GM12878 (cell line): ENCODE measurements at regions not wholly inside any gene's neighbourhood (a gene's known extent, or its start where the extent isn't known, plus 50 kb on each side); places are given as distances from the start of the nearest gene placed in this dataset.
A peak's percentile ranks its signal among the peaks of the same experiment; 100 is the strongest.

Source experiments
- ATAC-seq: fragments of 200-7000 bp; cut with Tn5 transposase; 3 replicates; pipeline ENCODE4 v1.9.1; 2020; ENCODE audit warnings: mild to moderate bottlenecking, moderate library complexity
- BruUV-seq: library from RNA; stranded (reverse); fragments of 400-500 nt; replicated peaks from 2 replicates; lab custom pipeline; 2021; lab: Mats Ljungman, UMichigan
- CTCF ChIA-PET: fragments of 300-600 bp; sonication (Branson Sonifier 250); formaldehyde crosslinking; extraction: SDS; loops from one replicate; lab custom pipeline; 2021; ENCODE audit warnings: inconsistent platforms; lab: Yijun Ruan, JAX
- POLR2A ChIA-PET: fragments of 350-600 bp; formaldehyde crosslinking; extraction: SDS; loops from one replicate; lab custom pipeline; 2021; ENCODE audit warnings: inconsistent platforms; lab: Charles Lee
- RAD21 ChIA-PET: fragments of 300-600 bp; sonication (Branson Sonifier 250); formaldehyde crosslinking; loops from one replicate; lab custom pipeline; 2023; ENCODE audit warnings: antibody characterized with exemption; ENCODE audit not compliant: unreplicated experiment; lab: Charles Lee
- SMC1A ChIA-PET: fragments of 300-600 bp; sonication (Branson Sonifier 250); formaldehyde crosslinking; loops from one replicate; lab custom pipeline; 2023; ENCODE audit not compliant: unreplicated experiment, uncharacterized antibody; lab: Charles Lee
- DNase-seq: peaks from one replicate; pipeline ENCODE4 v3.0.0-alpha.2; 2011; ENCODE audit warnings: low read depth, low spot score
- FAIRE-seq: peaks from 3 replicates; lab custom pipeline; 2011; peaks lifted over from hg19 to GRCh38; lab: Jason Lieb, UNC
- H2AFZ ChIP-seq: 2 replicates; pipeline ENCODE4 v1.6.0; 2011; ENCODE audit warnings: low read depth, low read length, control low read depth; ENCODE audit not compliant: control insufficient read depth
- H3K27ac ChIP-seq: 2 replicates; pipeline ENCODE4 v1.5.1; 2011; ENCODE audit warnings: control low read depth; ENCODE audit not compliant: control insufficient read depth, insufficient read depth
- H3K27me3 ChIP-seq, 2 experiments: replicated peaks in 1 of 2; 2 replicates each; pipeline versions ENCODE4 v1.6.0 to v1.6.1; 2011; ENCODE audit warnings: low read length in 1 of 2; ENCODE audit not compliant: control insufficient read depth in 2 of 2, insufficient read depth in 2 of 2
- H3K36me3 ChIP-seq, 2 experiments: 2 replicates each; pipeline ENCODE4 v1.5.1; 2011; ENCODE audit warnings: low read length in 1 of 2; ENCODE audit not compliant: control insufficient read depth in 2 of 2, insufficient read depth in 2 of 2
- H3K4me1 ChIP-seq: 2 replicates; pipeline ENCODE4 v1.6.1; 2011; ENCODE audit warnings: mild to moderate bottlenecking, low read length, moderate library complexity, mixed read lengths; ENCODE audit not compliant: control insufficient read depth, insufficient read depth
- H3K4me2 ChIP-seq: 2 replicates; pipeline ENCODE4 v1.6.0; 2011; ENCODE audit warnings: control low read depth; ENCODE audit not compliant: control insufficient read depth, insufficient read depth
- H3K4me3 ChIP-seq: fragments of 200-600 bp; sonication (generic); 2 replicates; pipeline ENCODE4 v1.5.1; 2016
- H3K79me2 ChIP-seq: 2 replicates; pipeline ENCODE4 v1.6.0; 2011; ENCODE audit warnings: low read length; ENCODE audit not compliant: control insufficient read depth, insufficient read depth
- H3K9ac ChIP-seq: 2 replicates; pipeline ENCODE4 v1.8.0; 2011; ENCODE audit warnings: low read length, control low read depth, mixed read lengths; ENCODE audit not compliant: control insufficient read depth, insufficient read depth
- H3K9me3 ChIP-seq: replicated peaks from 3 replicates; pipeline ENCODE4 v1.5.1; 2011; ENCODE audit warnings: mild to moderate bottlenecking, low read length; ENCODE audit not compliant: control insufficient read depth, insufficient read depth
- H4K20me1 ChIP-seq: 2 replicates; pipeline ENCODE4 v1.6.0; 2011; ENCODE audit not compliant: control insufficient read depth, insufficient read depth
- BCL11A ChIP-seq: IDR thresholded peaks from 2 replicates; pipeline ENCODE4 v1.6.1; 2011; ENCODE audit warnings: low read depth, low read length
- BHLHE40 ChIP-seq, 2 experiments: fragments of 450-650 bp in 1 of 2; IDR thresholded peaks; 2 replicates each; pipeline ENCODE4 v1.6.1; 2011 to 2017; ENCODE audit warnings: low read depth in 2 of 2, borderline replicate concordance in 1 of 2, improper control_type of control experiment in 1 of 2, low read length in 1 of 2, mild to moderate bottlenecking in 1 of 2
- DPF2 ChIP-seq: fragments of 450-650 bp; IDR thresholded peaks from 2 replicates; pipeline ENCODE4 v1.6.1; 2017; ENCODE audit warnings: mild to moderate bottlenecking
- MTA2 ChIP-seq: fragments of 450-650 bp; IDR thresholded peaks from 2 replicates; pipeline ENCODE4 v1.6.1; 2016; ENCODE audit warnings: low read depth, mild to moderate bottlenecking, moderate library complexity
- TCF12 ChIP-seq: IDR thresholded peaks from 2 replicates; pipeline ENCODE4 v1.6.1; 2011; ENCODE audit warnings: low read depth, mild to moderate bottlenecking, low read length
- WGBS: methylation state at CpG from one replicate; pipeline ENCODE4 v1.1.6; 2016; ENCODE audit warnings: low lambda C conversion rate; ENCODE audit not compliant: insufficient replicate concordance, insufficient coverage; ENCODE audit errors: missing lambda C conversion rate; 5-methylcytosine and 5-hydroxymethylcytosine counted together
- in situ Hi-C: fragments of 300-500 bp; cut with MboI; formaldehyde crosslinking; loops from 9 replicates; pipeline ENCODE4 v1.14.3; 2018; ENCODE audit warnings: mixed read lengths
- intact Hi-C: fragments of 100-400 bp; cut with micrococcal nuclease; formaldehyde crosslinking; loops from one replicate; pipeline ENCODE4 v1.14.2; 2022; ENCODE audit not compliant: unreplicated experiment
- TF ChIP-seq, protein P1 (sequence below): fragments of 450-650 bp; IDR thresholded peaks from 2 replicates; pipeline ENCODE4 v1.6.1; 2017; ENCODE audit warnings: mild to moderate bottlenecking

DNA sequence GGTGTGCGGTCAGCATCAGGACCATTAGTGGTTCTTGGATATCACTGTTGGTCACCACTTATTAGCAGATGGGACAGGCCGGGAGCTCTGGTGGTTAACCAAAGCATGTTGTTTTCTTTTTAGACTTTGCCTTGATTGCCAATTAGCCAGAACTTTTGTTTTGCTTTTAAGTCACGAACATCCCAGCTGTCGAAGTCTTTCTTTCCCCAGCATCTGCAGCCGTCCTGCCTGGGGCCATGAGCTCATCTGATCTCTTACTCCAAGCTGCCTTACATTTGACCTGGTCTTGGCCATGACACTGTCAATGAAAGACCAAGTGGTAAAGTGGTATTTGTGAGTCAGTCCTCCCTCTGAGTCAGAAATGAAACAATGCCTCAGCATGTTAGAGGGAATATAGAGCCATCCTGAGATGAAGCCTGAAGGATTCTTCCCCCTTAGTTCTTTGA is 53.9 kb upstream of the CREB5 start:
- ATAC-seq = peak; percentile 45; the same call in 2 of the 3 replicates
- Histone ChIP-seq H4K20me1 (no peaks in the 10 kb centered on the region), H3K36me3 (no peaks in the 10 kb centered on the region), H3K4me3 (no peak overlapping the region)
- in situ Hi-C loops = no loop called here
- intact Hi-C loops = no loop called here
- TF ChIP-seq MTA2 = peak; percentile 90
- peak in 1 of 2 experiments; percentile 23; a peak in 1 of 4 replicates for TF ChIP-seq BHLHE40 (IDR thresholded peaks at IDR 0.05; ENCODE audit: borderline replicate concordance in 1 of 2, low read depth in 2 of 2, low read length in 1 of 2)
- 0 out of 2 replicates have a peak, but pooled peaks have one; percentile 45 for TF ChIP-seq TCF12
- peak; percentile 38 for TF ChIP-seq DPF2
- TF ChIP-seq BCL11A = peak; percentile 83
- TF ChIP-seq, protein P1, sequence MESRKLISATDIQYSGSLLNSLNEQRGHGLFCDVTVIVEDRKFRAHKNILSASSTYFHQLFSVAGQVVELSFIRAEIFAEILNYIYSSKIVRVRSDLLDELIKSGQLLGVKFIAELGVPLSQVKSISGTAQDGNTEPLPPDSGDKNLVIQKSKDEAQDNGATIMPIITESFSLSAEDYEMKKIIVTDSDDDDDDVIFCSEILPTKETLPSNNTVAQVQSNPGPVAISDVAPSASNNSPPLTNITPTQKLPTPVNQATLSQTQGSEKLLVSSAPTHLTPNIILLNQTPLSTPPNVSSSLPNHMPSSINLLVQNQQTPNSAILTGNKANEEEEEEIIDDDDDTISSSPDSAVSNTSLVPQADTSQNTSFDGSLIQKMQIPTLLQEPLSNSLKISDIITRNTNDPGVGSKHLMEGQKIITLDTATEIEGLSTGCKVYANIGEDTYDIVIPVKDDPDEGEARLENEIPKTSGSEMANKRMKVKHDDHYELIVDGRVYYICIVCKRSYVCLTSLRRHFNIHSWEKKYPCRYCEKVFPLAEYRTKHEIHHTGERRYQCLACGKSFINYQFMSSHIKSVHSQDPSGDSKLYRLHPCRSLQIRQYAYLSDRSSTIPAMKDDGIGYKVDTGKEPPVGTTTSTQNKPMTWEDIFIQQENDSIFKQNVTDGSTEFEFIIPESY = no peak
- TF ChIP-seq, all 136 proteins: peak for 5
- RAD21 ChIA-PET = interaction anchor here (1.4 kb wide), 1 partner anchor 268 kb away, joined by 4 read pairs; no protein-coding TSS in a partner anchor
- H3K27me3 ChIP-seq = no peaks in the 10 kb centered on the region
- no peak overlapping the region for H2AFZ ChIP-seq
- H3K9me3 ChIP-seq = no peaks in the 10 kb centered on the region
- WGBS = 27% methylated on average over 5 of the region's 5 CpGs
- no peaks in the 10 kb centered on the region for H3K79me2 ChIP-seq
- H3K4me2 ChIP-seq = no peak overlapping the region
- BruUV-seq = no TSS peak
- no peak for DNase-seq
- SMC1A ChIA-PET = interaction anchor here (1.6 kb wide), 1 partner anchor 10 kb away, joined by 4 read pairs; no protein-coding TSS in a partner anchor
- CTCF ChIA-PET = interaction anchor here (1.0 to 6.7 kb wide), 3 partner anchors 29 to 564 kb away, joined by 3 to 33 read pairs (median 5); no protein-coding TSS in a partner anchor
- H3K27ac ChIP-seq = no peak overlapping the region
- H3K4me1 ChIP-seq = no peaks in the 10 kb centered on the region
- no peak for FAIRE-seq
- POLR2A ChIA-PET = no interaction called here
- no peak overlapping the region for H3K9ac ChIP-seq
